Activated naive CD8-positive, alpha-beta T cell treated with anti-CD3 and anti-CD28 coated beads, Interleukin-2, amount 50 U/mL, for 24 hours (primary cell): ENCODE measurements at regions not wholly inside any gene's neighbourhood (a gene's known extent, or its start where the extent isn't known, plus 50 kb on each side); places are given as distances from the start of the nearest gene placed in this dataset.
"Not testable (repeated sequence)": the region's sequence is repeated elsewhere in the genome, so short reads cannot be mapped to it uniquely, and the experiment has no call there.

ENCODE experiments used
- ATAC-seq: fragments of 150-1000 bp; cut with Tn5 transposase; one replicate; pipeline ENCODE4 v1.10.0; 2021
- DNase-seq: peaks from one replicate; pipeline ENCODE4 v3.0.0; 2021
- H3K27ac Mint-ChIP-seq: one replicate; pipeline ENCODE4 v1.8.0; 2021; ENCODE audit warnings: mild to moderate bottlenecking, mixed read lengths
- H3K27me3 Mint-ChIP-seq: one replicate; pipeline ENCODE4 v1.8.0; 2021; ENCODE audit warnings: mixed read lengths
- H3K36me3 Mint-ChIP-seq: one replicate; pipeline ENCODE4 v1.8.0; 2021; ENCODE audit warnings: low read depth, mixed read lengths
- H3K4me1 Mint-ChIP-seq: one replicate; pipeline ENCODE4 v1.8.0; 2021; ENCODE audit warnings: mixed read lengths
- H3K4me3 Mint-ChIP-seq: one replicate; pipeline ENCODE4 v1.8.0; 2021; ENCODE audit warnings: mild to moderate bottlenecking, moderate library complexity, mixed read lengths
- H3K9me3 Mint-ChIP-seq: one replicate; pipeline ENCODE4 v1.8.0; 2021; ENCODE audit warnings: mixed read lengths

DNA sequence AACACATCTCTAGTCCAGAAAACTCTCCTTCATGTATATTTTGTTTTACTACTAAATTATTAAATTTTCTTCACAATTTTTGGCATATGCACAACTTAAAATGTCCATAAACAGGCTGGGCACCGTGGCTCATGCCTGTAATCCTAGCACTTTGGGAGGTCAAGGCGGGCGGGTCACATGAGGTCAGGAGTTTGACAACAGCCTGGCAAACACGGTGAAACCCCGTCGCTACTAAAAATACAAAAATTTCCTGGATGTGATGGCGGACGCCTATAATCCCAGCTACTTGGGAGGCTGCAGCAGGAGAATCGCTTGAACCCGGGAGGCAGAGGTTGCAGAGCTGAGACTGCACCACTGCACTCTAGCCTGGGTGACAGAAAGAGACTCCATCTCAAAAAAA is 739.9 kb upstream of the LRRTM4 start:
- not testable (repeated sequence) for H3K27ac Mint-ChIP-seq, H3K4me1 Mint-ChIP-seq, DNase-seq, H3K4me3 Mint-ChIP-seq, H3K27me3 Mint-ChIP-seq, ATAC-seq, H3K36me3 Mint-ChIP-seq, H3K9me3 Mint-ChIP-seq

DNA sequence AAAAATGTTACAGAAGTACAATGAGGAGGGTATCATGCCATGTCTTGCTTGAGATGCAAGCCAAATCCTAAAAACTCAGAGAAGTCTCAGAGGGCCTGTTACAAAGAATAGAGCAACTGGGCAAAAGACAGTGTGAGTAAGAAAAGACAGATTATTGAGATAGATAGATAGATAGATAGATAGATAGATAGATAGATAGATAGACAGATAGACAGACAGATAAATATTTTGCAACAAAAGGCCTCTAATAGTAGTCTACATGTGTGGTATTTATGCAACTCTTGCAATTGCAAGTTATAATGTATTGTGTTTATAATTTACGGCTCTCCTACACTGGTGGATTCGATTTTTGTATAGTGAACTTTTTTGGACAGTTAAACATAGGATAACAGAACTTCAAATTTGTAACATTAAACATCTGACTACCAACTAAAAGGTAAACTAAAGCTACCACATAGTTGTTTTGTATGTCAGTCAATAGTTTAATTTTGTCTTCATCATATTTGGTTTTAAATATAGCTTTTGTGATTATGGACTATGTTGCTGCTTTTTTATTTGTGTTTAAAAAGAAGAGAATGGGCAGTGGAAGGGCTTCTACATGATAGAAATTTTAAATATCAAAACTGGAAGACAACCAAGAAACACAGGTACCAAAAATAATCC is 740.7 kb upstream of the LRRTM4 start:
- no peaks in the 10 kb centered on the region for H3K4me1 Mint-ChIP-seq
- H3K36me3 Mint-ChIP-seq: no peaks in the 10 kb centered on the region
- H3K4me3 Mint-ChIP-seq: no peak overlapping the region
- no peak for ATAC-seq
- no peaks in the 10 kb centered on the region for H3K9me3 Mint-ChIP-seq
- H3K27ac Mint-ChIP-seq: no peak overlapping the region
- DNase-seq: no peak
- no peaks in the 10 kb centered on the region for H3K27me3 Mint-ChIP-seq

DNA sequence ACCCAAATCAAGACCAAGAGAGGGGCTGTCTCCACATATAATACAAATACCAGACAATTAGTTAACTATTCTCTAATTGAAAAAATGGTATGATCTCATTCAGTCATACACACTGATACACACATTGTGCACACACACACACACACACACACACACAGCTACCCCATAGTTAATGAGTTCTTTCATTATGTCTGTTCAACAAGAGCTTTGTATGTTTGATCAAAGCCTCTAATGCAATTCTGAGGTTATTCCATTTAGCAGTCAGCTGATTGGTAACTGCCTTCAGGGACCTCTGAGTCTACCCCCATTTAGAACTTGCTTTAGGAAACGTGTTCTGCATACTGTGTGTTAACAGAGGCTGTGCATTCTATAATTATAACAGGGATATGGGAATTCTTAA is 741.4 kb upstream of the LRRTM4 start:
- no peak overlapping the region for H3K4me3 Mint-ChIP-seq
- ATAC-seq (no peak), DNase-seq (no peak)

GRCh38 chr2:78264130-78264529 is 742.0 kb upstream of the LRRTM4 start:
- H3K9me3 Mint-ChIP-seq: no peaks in the 10 kb centered on the region
- no peaks in the 10 kb centered on the region for H3K36me3 Mint-ChIP-seq
- H3K27me3 Mint-ChIP-seq: no peaks in the 10 kb centered on the region
- DNase-seq: no peak
- H3K27ac Mint-ChIP-seq: no peak overlapping the region
- no peak overlapping the region for H3K4me3 Mint-ChIP-seq
- H3K4me1 Mint-ChIP-seq: no peaks in the 10 kb centered on the region
- no peak for ATAC-seq

More for the DNA sequence above, 741.4 kb upstream of the LRRTM4 start:
- no peaks in the 10 kb centered on the region for H3K9me3 Mint-ChIP-seq
- no peak overlapping the region for H3K27ac Mint-ChIP-seq
- H3K36me3 Mint-ChIP-seq: no peaks in the 10 kb centered on the region
- H3K27me3 Mint-ChIP-seq: no peaks in the 10 kb centered on the region
- no peaks in the 10 kb centered on the region for H3K4me1 Mint-ChIP-seq

- no peaks in the 10 kb centered on the region for H3K27me3 Mint-ChIP-seq
- H3K4me1 Mint-ChIP-seq: no peaks in the 10 kb centered on the region
- no peak overlapping the region for H3K4me3 Mint-ChIP-seq
- no peak overlapping the region for H3K27ac Mint-ChIP-seq
- DNase-seq (no peak), ATAC-seq (no peak)
- H3K36me3 Mint-ChIP-seq: no peaks in the 10 kb centered on the region
- peaks cover 4% of the 10 kb centered on the region for H3K9me3 Mint-ChIP-seq
Observed at GRCh38 chr2:78281164-78281563, 744.3 kb upstream of the REG3G start.

DNA sequence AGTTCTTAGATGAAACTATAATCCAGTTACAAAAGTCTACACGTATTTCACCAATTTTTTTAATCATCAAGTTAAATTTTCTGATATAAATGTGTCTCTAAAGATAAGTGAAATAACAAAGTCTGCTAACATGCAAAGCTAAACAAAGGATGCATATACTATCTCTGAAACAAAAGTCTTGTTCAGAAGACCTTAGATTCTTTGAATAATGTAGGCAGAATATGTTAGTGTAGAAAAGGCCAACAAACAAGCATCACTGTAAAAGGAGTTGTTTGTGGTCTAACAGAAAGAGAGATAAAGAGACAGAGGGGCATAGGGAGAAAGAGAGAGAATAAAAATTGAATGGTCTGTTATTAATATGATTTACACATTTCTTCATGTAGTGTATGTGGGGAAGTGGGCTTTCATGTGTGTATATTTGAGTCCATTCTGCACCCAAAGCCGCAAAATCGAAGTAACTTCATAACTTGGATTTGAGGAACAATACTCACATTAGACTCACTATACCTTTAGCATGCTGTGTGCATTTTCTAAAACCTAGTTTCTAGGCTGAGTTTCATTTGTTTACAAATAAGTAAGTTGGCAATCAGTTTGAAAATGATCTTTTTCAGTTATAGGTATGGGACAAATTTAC is 734.8 kb upstream of the REG3G start:
- Mint-ChIP-seq H3K27me3 (no peaks in the 10 kb centered on the region), H3K27ac (no peak overlapping the region), H3K9me3 (peaks cover 4% of the 10 kb centered on the region), H3K4me1 (no peaks in the 10 kb centered on the region), H3K36me3 (no peaks in the 10 kb centered on the region), H3K4me3 (no peak overlapping the region)
- ATAC-seq: no peak
- DNase-seq: no peak

DNA sequence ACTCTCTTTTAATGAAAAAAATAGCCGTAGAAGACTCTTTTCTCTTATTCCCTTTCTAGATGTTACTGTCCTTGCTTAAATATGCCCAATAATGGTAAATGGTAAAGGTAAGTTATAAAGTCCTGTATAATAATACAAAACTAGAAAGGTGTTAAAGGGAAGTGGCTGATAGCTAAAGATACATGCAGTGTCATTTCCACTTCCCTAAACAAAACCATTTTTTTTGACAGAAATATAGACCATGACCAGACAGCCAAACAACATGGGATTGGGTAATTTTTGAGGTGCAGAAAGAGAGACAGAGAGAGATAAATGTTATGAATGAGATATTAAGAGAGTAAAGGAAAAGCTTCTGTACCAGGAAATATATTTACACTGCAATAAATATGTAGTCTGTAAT is 731.7 kb upstream of the REG3G start:
- Mint-ChIP-seq H3K9me3 (peaks cover 4% of the 10 kb centered on the region), H3K27me3 (no peaks in the 10 kb centered on the region), H3K4me1 (no peaks in the 10 kb centered on the region), H3K4me3 (no peak overlapping the region), H3K36me3 (no peaks in the 10 kb centered on the region), H3K27ac (no peak overlapping the region)
- ATAC-seq (no peak), DNase-seq (no peak)

DNA sequence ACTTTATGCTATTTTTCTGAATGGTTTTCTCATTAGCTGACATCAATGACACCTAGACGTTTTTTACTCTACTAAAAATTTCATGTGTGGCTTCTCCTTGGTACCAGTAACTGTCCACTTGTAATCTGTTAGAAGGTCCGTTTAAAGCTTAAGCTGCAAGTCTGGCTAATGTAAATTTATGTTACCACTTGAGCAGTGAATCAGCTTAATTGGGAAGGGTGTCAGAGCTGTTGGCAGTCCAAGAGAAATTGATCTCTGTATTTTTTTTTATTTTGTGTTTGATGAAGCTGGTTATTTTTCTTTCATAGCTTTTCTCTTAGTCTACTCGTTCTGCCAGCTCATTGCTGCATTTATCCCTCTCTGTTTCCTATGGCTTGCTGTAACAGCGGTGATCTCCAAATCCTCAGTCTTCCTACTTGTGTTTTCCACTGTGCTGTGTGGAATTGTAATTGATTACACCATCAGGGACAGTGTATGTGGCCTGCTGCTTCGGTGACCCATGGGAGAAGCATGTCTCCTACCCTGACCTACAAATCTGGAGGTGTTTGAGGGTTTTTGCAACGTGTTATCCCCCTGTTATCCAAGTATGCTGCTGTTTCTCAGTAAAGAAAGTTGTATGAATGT is 724.2 kb upstream of the REG3G start:
- H3K27ac Mint-ChIP-seq: no peak overlapping the region
- ATAC-seq (no peak), DNase-seq (no peak)

GRCh38 chr2:78304678-78305077 is 720.8 kb upstream of the REG3G start:
- H3K36me3 Mint-ChIP-seq: no peaks in the 10 kb centered on the region
- H3K4me1 Mint-ChIP-seq: no peaks in the 10 kb centered on the region
- H3K27ac Mint-ChIP-seq: no peak overlapping the region
- peaks cover 9% of the 10 kb centered on the region for H3K9me3 Mint-ChIP-seq
- H3K27me3 Mint-ChIP-seq: no peaks in the 10 kb centered on the region
- DNase-seq (no peak), ATAC-seq (no peak)
- no peak overlapping the region for H3K4me3 Mint-ChIP-seq

More for the DNA sequence above, 724.2 kb upstream of the REG3G start:
- Mint-ChIP-seq H3K27me3 (no peaks in the 10 kb centered on the region), H3K4me3 (no peak overlapping the region), H3K9me3 (peaks cover 8% of the 10 kb centered on the region), H3K4me1 (no peaks in the 10 kb centered on the region), H3K36me3 (no peaks in the 10 kb centered on the region)

DNA sequence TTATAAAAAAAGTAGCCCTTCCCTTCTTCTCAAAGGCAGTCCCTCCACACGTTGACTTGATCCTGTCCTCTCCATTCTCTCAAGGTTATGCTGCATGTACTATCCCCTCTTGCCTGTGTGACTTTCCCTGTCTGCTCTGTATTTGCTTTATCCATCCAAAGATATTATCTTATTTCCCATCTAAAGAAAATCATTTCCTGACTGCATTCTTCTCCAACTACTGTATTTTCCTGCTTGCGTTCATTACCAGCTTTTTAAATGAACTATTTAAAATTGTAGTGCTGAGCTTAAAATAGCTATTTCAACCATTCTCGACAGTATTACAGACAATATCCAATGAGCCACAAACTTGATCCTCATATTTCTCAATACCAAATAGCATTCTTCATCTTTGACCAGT is 716.0 kb upstream of the REG3G start:
- Mint-ChIP-seq H3K36me3 (no peaks in the 10 kb centered on the region), H3K9me3 (peaks cover 14% of the 10 kb centered on the region)
- ATAC-seq: no peak

GRCh38 chr2:78315368-78315767 is 710.1 kb upstream of the REG3G start:
- ATAC-seq (no peak), DNase-seq (no peak)
- peaks cover 13% of the 10 kb centered on the region for H3K9me3 Mint-ChIP-seq
- no peak overlapping the region for H3K27ac Mint-ChIP-seq
- no peak overlapping the region for H3K4me3 Mint-ChIP-seq
- H3K27me3 Mint-ChIP-seq: no peaks in the 10 kb centered on the region
- H3K4me1 Mint-ChIP-seq: no peaks in the 10 kb centered on the region
- H3K36me3 Mint-ChIP-seq: no peaks in the 10 kb centered on the region

More for the DNA sequence above, 716.0 kb upstream of the REG3G start:
- no peaks in the 10 kb centered on the region for H3K4me1 Mint-ChIP-seq
- no peaks in the 10 kb centered on the region for H3K27me3 Mint-ChIP-seq
- no peak overlapping the region for H3K27ac Mint-ChIP-seq
- DNase-seq: no peak
- no peak overlapping the region for H3K4me3 Mint-ChIP-seq

- H3K4me3 Mint-ChIP-seq: no peak overlapping the region
- H3K27ac Mint-ChIP-seq: no peak overlapping the region
- peaks cover 13% of the 10 kb centered on the region for H3K9me3 Mint-ChIP-seq
- no peak for ATAC-seq
- H3K27me3 Mint-ChIP-seq: no peaks in the 10 kb centered on the region
- DNase-seq: no peak
- H3K4me1 Mint-ChIP-seq: no peaks in the 10 kb centered on the region
- H3K36me3 Mint-ChIP-seq: no peaks in the 10 kb centered on the region
Observed at GRCh38 chr2:78318275-78318674, 707.2 kb upstream of the REG3G start.

- no peaks in the 10 kb centered on the region for H3K4me1 Mint-ChIP-seq
- no peak for DNase-seq
- no peak overlapping the region for H3K27ac Mint-ChIP-seq
- H3K9me3 Mint-ChIP-seq: peaks cover 3% of the 10 kb centered on the region
- H3K27me3 Mint-ChIP-seq: no peaks in the 10 kb centered on the region
- H3K4me3 Mint-ChIP-seq: no peak overlapping the region
- ATAC-seq: no peak
- H3K36me3 Mint-ChIP-seq: no peaks in the 10 kb centered on the region
Observed at GRCh38 chr2:78330193-78330592, 695.3 kb upstream of the REG3G start.

- H3K4me1 Mint-ChIP-seq: no peaks in the 10 kb centered on the region
- ATAC-seq (no peak), DNase-seq (no peak)
- no peak overlapping the region for H3K4me3 Mint-ChIP-seq
- H3K27me3 Mint-ChIP-seq: no peaks in the 10 kb centered on the region
- H3K27ac Mint-ChIP-seq: no peak overlapping the region
- H3K36me3 Mint-ChIP-seq: no peaks in the 10 kb centered on the region
- H3K9me3 Mint-ChIP-seq: peaks cover 14% of the 10 kb centered on the region
Observed at GRCh38 chr2:78351208-78351607, 674.3 kb upstream of the REG3G start.

DNA sequence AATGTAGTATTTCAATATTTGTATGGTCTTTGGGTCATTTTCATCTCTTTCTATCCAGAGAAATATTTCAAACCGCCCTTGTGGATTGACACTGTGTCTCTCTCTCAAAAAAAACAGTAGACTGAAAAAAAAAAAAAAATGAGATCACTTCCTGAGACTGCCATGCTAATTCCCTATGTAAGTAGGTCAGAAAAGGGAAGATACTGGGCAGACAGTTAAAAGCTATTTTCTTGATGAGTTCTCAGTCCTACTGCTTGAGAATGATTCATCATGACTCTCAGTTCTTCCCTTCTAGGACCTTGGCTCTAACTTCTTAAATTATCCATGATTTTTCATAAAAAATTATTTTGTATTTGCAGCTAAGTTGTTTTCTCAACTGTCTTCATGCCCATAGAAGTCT is 672.3 kb upstream of the REG3G start:
- DNase-seq: no peak
- no peak for ATAC-seq
- Mint-ChIP-seq H3K4me3 (no peak overlapping the region), H3K4me1 (no peaks in the 10 kb centered on the region), H3K27me3 (no peaks in the 10 kb centered on the region), H3K9me3 (peaks cover 22% of the 10 kb centered on the region), H3K36me3 (no peaks in the 10 kb centered on the region), H3K27ac (no peak overlapping the region)
